ENCODE measurements at regions not wholly inside any gene's neighbourhood (a gene's known extent, or its start where the extent isn't known, plus 50 kb on each side); places are given as distances from the start of the nearest gene placed in this dataset.

GRCh38 chr9:7860335-7860709, 60.7 kb upstream of the DMAC1 start:
- Histone ChIP-seq H2AFZ (no peak overlapping the region), H3K36me3 (ENCODE audit: low read depth) (no peaks in the 10 kb centered on the region), H3K4me3 (no peak overlapping the region), H3K4me2 (ENCODE audit: unreplicated experiment) (no peak overlapping the region), H3K4me1 (ENCODE audit: insufficient read depth) (no peaks in the 10 kb centered on the region), H3K79me2 (ENCODE audit: insufficient read depth) (no peaks in the 10 kb centered on the region), H3K9me3 (ENCODE audit: low read depth) (no peaks in the 10 kb centered on the region), H3K9me2 (ENCODE audit: insufficient read depth) (no peaks in the 10 kb centered on the region), H3K9ac (no peak overlapping the region), H3K27me3 (replicated peaks; ENCODE audit: insufficient read depth) (no peaks in the 10 kb centered on the region), H3F3A (ENCODE audit: insufficient read depth) (no peaks in the 10 kb centered on the region), H4K20me1 (ENCODE audit: insufficient read depth) (no peaks in the 10 kb centered on the region), H3K27ac (no peak overlapping the region)
- DNase-seq = no peak
- in situ Hi-C loops (cut with MboI) = no loop called here
- 0 to 3% methylated on average over 1 of the region's 1 CpG for WGBS, 2 experiments (ENCODE audit: low coverage in 1 of 2, low lambda C conversion rate in 2 of 2, missing lambda C conversion rate in 2 of 2)
- TF ChIP-seq EZH2phosphoT487 (IDR thresholded peaks at IDR 0.05; ENCODE audit: insufficient read depth, low read depth) (no peak), EZH2 (IDR thresholded peaks at IDR 0.05; ENCODE audit: insufficient read depth, poor library complexity, severe bottlenecking) (no peak)

DNA sequence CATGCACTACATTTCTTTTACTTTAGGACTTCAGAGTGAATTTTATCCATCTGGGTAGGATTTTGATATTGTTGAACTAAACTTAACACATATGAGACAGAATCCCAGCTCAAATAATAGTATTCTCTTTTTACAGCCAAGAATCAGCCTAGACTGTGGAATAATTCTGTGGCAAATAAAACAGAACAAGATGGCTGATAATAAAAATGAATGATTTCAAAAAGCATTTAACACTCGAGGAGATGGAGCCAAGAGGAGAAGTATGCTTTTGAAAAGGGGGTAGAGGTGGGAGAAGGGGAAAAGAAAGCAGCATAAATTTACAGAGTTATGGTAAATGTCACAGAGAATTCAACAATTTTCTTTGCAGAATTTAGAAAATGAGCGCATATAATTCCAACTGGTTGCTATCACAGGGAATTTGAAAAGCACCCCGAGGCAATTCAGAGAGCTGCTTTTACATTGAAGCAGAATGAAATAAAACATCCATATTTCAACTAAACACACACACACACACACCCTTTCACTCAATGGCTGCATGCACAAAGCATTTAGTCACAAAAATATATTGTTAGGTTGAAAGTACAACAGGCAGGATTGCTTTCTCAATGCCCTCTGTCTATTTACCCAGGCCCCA, 60.2 kb upstream of the DMAC1 start:
- Histone ChIP-seq H3K4me2 (ENCODE audit: unreplicated experiment) (no peak overlapping the region), H3K9me2 (ENCODE audit: insufficient read depth) (no peaks in the 10 kb centered on the region), H3K9ac (no peak overlapping the region), H3K9me3 (ENCODE audit: low read depth) (no peaks in the 10 kb centered on the region), H4K20me1 (ENCODE audit: insufficient read depth) (no peaks in the 10 kb centered on the region), H2AFZ (no peak overlapping the region), H3K36me3 (ENCODE audit: low read depth) (no peaks in the 10 kb centered on the region), H3K79me2 (ENCODE audit: insufficient read depth) (no peaks in the 10 kb centered on the region), H3F3A (ENCODE audit: insufficient read depth) (no peaks in the 10 kb centered on the region), H3K4me3 (no peak overlapping the region), H3K27ac (no peak overlapping the region), H3K27me3 (replicated peaks; ENCODE audit: insufficient read depth) (no peaks in the 10 kb centered on the region), H3K4me1 (ENCODE audit: insufficient read depth) (no peaks in the 10 kb centered on the region)
- TF ChIP-seq EZH2 (IDR thresholded peaks at IDR 0.05; ENCODE audit: insufficient read depth, poor library complexity, severe bottlenecking) (no peak), EZH2phosphoT487 (IDR thresholded peaks at IDR 0.05; ENCODE audit: insufficient read depth, low read depth) (no peak)
- in situ Hi-C loops (cut with MboI) = no loop called here
- DNase-seq = no peak
- WGBS, 2 experiments (ENCODE audit: low coverage in 1 of 2, low lambda C conversion rate in 2 of 2, missing lambda C conversion rate in 2 of 2) = 9 to 23% methylated on average over 3 of the region's 3 CpGs

- no peak overlapping the region for H3K27ac ChIP-seq
- H3K9me2 ChIP-seq (ENCODE audit: insufficient read depth) = no peaks in the 10 kb centered on the region
- 5 to 7% methylated on average over 2 of the region's 2 CpGs for WGBS, 2 experiments (ENCODE audit: low coverage in 1 of 2, low lambda C conversion rate in 2 of 2, missing lambda C conversion rate in 2 of 2)
- no peak overlapping the region for H3K9ac ChIP-seq
- H3K27me3 ChIP-seq (replicated peaks; ENCODE audit: insufficient read depth) = no peaks in the 10 kb centered on the region
- no peak overlapping the region for H3K4me3 ChIP-seq
- no peak for DNase-seq
- H3K9me3 ChIP-seq (ENCODE audit: low read depth) = no peaks in the 10 kb centered on the region
- H3K4me1 ChIP-seq (ENCODE audit: insufficient read depth) = no peaks in the 10 kb centered on the region
- H3K36me3 ChIP-seq (ENCODE audit: low read depth) = no peaks in the 10 kb centered on the region
- H3F3A ChIP-seq (ENCODE audit: insufficient read depth) = no peaks in the 10 kb centered on the region
- in situ Hi-C loops (cut with MboI) = no loop called here
- no peaks in the 10 kb centered on the region for H3K79me2 ChIP-seq (ENCODE audit: insufficient read depth)
- no peak overlapping the region for H2AFZ ChIP-seq
- H3K4me2 ChIP-seq (ENCODE audit: unreplicated experiment) = no peak overlapping the region
- TF ChIP-seq EZH2phosphoT487 (IDR thresholded peaks at IDR 0.05; ENCODE audit: insufficient read depth, low read depth) (no peak), EZH2 (IDR thresholded peaks at IDR 0.05; ENCODE audit: insufficient read depth, poor library complexity, severe bottlenecking) (no peak)
- H4K20me1 ChIP-seq (ENCODE audit: insufficient read depth) = no peaks in the 10 kb centered on the region
These were observed 58.6 kb upstream of the DMAC1 start for GRCh38 chr9:7858166-7858565.

- Histone ChIP-seq H3K4me3 (no peak overlapping the region), H3K27me3 (replicated peaks; ENCODE audit: insufficient read depth) (no peaks in the 10 kb centered on the region), H3F3A (ENCODE audit: insufficient read depth) (no peaks in the 10 kb centered on the region), H3K9me2 (ENCODE audit: insufficient read depth) (no peaks in the 10 kb centered on the region), H3K9ac (no peak overlapping the region), H2AFZ (no peak overlapping the region), H4K20me1 (ENCODE audit: insufficient read depth) (no peaks in the 10 kb centered on the region), H3K9me3 (ENCODE audit: low read depth) (no peaks in the 10 kb centered on the region), H3K27ac (no peak overlapping the region), H3K4me1 (ENCODE audit: insufficient read depth) (no peaks in the 10 kb centered on the region), H3K4me2 (ENCODE audit: unreplicated experiment) (no peak overlapping the region), H3K79me2 (ENCODE audit: insufficient read depth) (no peaks in the 10 kb centered on the region), H3K36me3 (ENCODE audit: low read depth) (no peaks in the 10 kb centered on the region)
- no peak for DNase-seq
- WGBS, 2 experiments (ENCODE audit: low coverage in 1 of 2, low lambda C conversion rate in 2 of 2, missing lambda C conversion rate in 2 of 2) = 3 to 5% methylated on average over 4 of the region's 4 CpGs
- no peak for TF ChIP-seq EZH2phosphoT487 (IDR thresholded peaks at IDR 0.05; ENCODE audit: insufficient read depth, low read depth)
- TF ChIP-seq EZH2 (IDR thresholded peaks at IDR 0.05; ENCODE audit: insufficient read depth, poor library complexity, severe bottlenecking) = no peak
- in situ Hi-C loops (cut with MboI) = no loop called here
These were observed 55.2 kb upstream of the DMAC1 start for GRCh38 chr9:7854763-7855162.
